GM19324 (cell line): ENCODE measurements at regions not wholly inside any gene's neighbourhood (a gene's known extent, or its start where the extent isn't known, plus 50 kb on each side); places are given as distances from the start of the nearest gene placed in this dataset.
A peak's percentile ranks its signal among the peaks of the same experiment; 100 is the strongest.

Experiments used
- ATAC-seq: cut with Tn5 transposase; IDR thresholded peaks from one replicate; pipeline ENCODE4 v1.9.1; 2021; ENCODE audit warnings: mild to moderate bottlenecking, moderate library complexity; ENCODE audit not compliant: unreplicated experiment, low FRiP score

DNA sequence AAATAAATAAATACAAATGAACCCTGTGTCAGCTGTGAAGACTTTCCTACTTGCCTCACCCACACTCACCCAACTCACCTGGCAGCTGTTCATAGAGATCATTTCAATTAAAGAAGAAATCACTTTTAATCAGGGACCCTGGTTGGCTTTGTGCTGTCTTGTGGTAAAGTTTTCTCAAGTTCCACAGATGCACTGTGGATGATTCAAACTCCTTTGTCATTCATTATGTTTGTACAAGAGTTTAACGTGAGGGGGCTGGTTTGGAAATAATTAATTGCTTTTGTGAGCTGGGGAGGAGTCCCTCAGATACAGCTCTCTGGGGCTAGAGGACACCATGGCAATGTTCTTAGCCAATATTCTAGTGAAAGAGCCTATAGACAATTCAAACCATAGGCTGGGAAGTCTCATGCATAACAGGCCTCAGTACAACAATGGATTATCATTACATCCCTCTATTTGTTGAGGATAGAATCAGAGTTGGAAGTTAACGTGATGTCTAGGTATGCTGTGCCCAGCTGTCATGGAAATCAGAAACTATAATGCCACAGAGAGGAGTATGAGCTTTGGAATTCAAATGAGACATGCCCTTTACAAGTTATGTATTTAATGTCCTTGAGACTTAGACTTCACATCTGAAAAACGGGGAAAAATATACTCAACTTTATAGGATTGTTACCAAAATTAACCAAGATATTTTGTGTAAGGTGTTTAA lies 698.5 kb downstream of the KCNA4 start:
- no peak for ATAC-seq

DNA sequence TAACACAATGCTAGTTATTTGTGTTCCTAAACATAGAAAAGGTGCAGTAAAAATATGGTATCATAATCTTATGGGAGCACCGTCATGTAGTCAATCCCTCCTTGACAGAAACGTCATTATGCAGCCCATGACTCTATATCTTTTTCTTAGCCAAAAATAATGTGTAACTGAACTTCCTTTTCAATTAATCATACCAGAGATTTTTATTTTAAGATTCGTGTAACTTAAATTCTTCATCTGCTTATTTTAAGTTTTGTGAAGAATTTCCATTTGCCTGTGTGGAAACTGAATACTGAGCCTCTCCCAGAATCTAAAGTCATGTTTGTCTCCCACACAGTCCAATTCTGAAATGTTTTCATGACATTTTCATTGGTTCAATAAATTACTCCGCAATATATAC lies 699.1 kb downstream of the KCNA4 start:
- no peak for ATAC-seq

DNA sequence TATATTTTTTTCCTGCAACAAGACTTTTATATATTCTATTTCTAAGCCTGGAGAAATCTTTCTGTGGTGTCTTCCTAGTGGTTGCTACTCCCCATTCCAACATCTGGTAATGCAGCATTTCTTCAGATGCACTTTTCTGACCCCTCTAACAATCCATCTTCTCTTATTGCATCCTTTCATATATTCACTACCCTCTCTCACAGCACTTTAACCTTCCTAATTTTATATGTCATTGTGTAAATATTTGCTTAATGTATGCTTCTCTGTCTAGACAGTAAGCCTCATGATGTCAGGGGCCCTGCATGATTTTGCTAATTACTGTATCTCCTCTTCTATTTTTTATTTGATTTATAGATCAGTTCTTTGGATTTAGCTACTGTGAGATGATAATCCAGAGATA lies 701.6 kb downstream of the KCNA4 start:
- ATAC-seq = no peak

DNA sequence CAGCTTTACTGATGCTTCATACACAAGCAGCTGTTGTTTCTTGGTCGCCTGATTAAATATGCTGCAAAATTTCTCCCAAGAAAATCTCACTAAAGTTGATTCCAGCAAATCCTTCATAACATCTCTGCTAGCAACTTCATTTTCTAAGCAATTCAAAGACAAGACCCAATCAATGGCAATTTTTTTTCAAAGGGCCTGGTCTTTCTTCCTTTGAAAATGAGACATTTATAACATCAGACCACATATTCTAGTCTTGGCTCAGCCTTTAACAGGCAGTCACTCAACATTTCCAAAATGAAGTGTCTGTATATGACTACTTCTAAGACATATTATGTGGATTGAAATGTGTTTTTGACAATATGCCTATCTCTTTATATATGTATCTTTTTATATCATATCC lies 702.6 kb downstream of the KCNA4 start:
- no peak for ATAC-seq

DNA sequence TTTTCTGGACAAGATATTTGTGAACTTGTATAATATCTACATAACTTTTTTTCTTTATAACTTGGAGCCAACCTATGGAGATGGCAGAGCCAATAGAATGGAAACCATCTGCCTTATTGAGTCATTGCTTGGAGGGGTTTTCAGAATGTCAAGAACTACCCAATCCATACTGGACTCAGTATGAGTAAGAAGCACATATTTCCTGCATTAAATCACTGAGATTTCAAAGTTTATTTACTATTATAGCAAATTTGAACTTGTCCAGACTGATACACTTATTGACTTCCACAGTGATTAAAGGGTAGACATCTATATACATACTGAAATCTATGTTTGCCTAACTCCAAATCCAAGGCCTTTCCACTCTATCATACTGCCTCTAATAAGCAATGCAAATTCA lies 704.0 kb downstream of the KCNA4 start:
- ATAC-seq = no peak

DNA sequence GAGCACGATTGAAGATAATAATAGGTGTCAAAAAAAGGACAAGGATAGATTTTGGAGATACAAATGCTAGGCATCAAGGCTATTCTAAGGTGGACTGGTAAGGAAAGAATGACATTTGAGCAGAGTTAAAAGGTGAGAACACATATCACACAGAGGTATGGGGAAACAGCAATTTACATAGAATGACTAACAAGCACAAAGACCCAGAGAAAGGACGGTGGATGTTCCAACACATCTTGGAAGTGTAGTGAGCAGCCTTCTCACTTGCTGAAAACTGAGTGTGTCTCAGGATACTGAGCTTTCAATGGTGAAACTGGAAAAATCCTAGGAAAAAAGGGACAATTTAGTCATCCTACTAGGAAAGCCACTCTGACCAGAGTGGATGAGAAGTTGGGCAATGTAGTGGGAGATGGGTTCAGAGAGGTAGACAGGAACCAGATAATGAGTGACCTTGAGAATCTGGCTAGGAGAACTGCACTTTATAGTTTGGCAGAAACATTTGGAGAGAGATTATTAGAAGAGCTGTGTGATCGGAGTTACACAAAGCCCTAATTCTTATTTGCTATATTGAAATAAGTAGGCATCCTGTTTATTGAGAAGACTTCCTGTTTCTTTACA lies 706.0 kb downstream of the KCNA4 start:
- ATAC-seq = no peak

DNA sequence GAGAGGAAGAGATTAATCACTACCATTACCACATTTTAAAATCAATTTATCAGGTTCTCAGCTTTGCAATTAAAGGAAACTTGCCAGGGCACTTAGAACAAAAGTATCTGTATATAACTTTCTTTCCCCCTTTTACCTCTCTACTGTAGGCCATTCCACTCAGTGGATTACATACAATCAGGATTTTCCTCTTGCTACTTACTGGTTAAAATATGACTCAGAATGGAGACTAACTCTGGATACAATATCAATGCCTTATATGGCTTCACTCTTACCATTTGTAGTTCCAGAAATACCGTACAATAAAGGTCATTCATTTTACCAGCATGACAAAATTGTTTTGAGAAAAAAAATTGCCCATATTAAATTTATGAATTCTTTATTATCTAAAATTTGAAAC lies 706.8 kb downstream of the KCNA4 start:
- ATAC-seq = no peak

DNA sequence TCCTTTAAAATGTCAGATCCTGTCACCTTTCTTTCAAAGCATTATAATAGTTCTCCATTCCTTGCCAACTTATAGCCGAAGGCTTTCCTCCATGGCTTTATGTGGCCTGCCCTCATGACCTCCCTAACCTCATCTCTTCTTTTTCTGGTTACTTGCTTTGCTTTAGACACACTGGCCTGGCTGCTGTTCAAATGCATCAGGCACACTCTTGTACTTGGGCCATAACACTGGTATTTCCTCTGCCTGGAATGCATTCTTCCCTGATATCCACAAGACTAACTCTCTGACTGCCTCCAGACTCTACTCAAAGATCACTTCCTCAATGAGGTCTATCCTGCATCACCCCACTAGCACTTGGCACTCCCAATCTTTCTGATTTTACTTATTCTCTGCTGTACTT lies 710.3 kb downstream of the KCNA4 start:
- no peak for ATAC-seq

DNA sequence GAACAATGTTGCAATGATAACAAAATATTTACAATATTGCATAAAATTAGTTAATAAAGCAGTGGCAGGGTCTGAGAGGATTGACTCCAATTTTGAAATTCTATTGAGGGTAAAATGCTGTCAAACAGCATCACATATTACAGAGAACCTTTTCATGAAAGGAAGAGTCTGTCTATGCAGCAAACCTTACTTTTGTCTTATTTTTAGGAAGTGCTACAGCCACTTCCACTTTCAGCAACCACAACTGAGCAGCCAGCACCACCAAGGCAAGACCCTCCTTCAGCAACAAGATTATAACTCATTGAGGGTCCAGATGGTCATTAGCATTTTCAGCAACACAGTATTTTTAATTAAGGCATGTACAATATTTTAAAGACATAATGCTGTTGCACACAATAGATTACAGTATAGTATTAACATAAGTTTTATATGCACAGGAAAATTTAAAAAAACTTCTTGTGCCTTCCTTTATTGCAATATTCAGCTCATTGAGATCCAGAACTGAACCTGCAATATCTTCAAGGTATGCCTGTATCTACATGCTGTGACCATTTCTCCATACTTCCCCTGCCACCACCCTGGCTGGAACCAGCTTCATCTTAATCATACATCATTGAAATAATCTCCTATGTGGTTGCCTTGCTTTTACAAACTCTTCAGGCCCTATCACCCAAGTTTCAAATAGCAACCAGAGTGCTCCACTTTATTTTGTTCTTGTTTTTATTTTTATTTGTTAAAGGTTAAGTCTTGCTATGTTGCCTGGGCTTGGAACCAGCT lies 711.2 kb downstream of the KCNA4 start:
- ATAC-seq = no peak

DNA sequence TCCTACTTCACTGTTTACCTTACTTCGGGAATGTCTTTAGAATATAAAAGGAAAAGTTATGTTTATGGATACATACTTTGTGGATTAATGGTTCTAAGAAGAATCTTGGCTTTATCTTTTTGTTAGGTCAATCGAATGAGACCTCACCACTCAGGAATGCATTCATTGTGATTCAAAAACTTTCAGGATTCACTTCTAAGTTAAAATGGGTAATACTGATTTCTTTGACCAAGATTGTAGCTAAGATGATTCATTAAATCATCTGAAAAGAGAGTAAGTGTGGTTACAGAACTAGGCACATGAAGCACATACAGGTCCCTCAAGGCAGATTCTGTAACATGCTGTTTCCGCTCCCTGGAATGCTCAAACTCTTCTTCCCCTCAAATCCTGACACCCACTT lies 716.4 kb downstream of the KCNA4 start:
- no peak for ATAC-seq

DNA sequence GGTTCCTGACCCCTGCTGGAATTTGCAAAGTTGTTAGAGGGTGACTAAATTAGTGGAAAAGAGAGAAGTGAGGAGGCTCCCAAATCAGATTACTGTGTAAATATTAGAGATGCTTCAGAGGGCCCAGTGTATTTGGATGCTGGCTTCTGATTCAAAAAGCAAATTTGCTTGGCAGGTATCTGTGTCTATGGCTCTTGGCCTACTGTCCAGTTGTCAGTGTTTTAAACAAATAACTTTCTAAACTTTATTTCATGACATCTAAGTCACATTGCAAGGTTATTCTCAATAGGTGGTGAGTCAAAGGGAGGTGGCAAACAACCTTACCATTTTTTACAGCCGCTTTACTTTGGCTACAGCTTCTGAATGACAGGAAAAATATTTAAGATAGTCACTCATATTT lies 720.1 kb downstream of the KCNA4 start:
- no peak for ATAC-seq

DNA sequence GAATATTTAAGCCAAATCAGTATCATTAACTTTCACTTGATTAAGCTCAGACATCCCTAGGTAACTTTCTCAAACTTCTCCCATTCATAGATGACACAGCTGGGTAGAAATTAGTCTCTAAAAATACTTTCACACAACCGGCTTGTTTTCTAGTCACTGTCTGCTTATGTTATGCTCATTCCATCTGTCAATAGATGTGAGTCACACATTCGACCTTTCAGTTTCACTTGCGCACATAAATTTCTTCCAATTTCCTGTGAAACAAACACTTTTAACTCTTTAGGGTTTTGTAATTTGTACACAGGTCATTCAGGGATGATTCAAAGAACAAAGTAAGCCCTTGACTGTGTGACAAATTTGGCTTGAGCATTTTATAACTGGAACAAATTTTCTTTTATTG lies 723.0 kb downstream of the KCNA4 start:
- ATAC-seq = peak; percentile 94

DNA sequence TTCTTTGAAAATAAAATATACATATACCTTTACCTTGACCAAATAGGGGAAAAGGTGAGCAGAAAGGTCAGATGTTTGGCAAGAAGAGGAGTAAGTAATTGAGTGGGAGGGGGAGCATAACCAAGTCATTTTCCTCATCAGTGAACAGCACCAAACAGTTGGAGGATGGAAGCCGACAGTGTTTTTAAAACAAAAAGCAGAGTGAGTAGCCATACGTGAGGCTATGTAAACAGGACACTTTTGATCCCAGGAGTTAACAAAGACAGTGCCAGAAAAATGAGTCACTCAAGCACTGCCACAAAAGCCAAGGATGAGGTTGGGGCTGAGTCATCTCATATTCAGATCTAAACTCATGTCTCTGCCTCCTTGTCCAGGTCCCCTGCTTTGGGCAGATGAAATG lies 734.7 kb downstream of the KCNA4 start:
- no peak for ATAC-seq

DNA sequence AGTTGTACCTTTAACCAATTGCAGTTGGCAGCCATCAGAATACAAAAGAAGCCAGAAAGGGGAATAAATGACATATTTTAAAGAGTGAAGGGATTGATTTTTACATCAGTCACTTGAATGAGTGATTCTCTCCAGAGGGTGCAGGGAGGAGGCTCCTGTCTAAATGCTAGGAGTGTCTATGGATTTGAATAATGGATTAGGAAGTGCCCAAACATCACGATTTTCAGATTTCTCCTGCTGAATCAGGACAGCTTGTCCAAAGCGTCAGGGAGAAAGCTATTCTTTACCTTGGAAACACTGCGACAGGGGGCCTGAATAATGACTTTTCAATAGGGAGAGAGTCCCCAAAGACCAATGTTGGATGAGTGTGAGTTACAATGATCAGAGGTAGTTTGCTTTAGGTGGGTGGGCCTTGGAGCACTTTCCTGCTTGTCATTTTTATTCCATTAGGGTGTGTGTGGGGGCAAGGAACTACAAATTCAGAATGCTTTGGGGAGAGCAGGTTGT lies 735.5 kb downstream of the KCNA4 start:
- no peak for ATAC-seq

DNA sequence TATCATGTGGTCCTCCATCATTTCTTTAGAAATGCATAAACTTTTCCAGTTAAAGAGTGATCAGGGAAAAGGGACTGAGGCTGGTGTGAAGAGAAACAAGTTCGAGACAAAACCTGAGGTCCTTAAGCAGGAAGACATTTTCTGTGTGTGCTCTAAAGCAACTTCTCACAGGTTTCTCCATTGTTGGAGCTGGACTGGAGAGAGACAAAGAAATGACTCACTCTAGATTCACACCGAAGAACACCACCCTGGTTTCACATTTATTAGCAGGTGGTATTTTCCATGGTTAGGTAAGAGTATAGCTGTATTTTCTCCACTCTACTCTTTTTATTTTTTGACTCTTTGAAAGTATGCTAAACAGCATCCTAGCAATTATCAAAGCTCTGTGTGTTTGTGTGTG lies 736.4 kb downstream of the KCNA4 start:
- no peak for ATAC-seq

DNA sequence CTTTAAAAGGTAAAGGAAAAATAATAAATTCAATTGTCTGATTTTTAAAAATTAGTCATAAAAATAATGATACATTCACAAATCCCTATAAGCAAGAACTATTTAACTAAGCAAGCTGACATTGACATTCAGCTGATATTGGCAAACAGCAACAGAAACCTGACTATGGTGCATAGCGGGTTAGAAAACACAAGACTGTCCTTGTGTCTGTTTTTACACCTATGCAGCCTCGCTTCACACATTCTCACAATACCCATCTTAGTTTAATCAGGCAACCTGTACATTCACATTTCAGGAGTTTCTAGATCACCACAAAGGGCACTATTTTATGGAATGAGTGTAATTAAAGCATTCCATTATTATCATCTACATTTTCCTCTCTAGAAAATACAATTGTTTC lies 737.1 kb downstream of the KCNA4 start:
- no peak for ATAC-seq

DNA sequence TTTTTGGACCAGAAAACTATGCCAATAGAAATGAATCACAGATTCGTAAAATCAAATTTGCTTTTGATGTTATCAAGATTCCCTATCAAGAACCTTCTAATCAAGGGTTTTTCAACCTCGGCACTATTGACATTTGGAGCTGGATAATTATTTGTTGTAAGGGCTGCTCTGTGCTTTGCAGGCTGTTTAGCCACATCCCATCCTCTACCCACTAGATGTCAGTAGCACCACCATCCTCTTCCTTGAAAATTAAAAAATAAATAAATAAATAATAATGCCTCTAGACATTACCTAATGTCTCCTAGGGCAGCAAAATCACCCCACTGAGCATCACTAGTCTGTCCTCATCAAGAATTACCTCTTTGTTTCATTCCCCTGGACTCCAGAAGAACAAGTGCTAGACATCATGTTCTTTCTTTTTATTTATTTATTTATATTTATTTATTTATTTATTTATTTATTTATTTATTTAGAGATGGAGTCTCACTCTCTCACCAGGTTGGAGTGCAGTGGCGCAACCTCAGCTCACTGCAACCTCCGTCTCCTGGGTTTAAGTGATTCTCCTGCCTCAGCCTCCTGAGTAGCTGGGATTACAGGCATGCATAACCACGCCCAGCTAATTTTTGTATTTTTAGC lies 744.7 kb downstream of the KCNA4 start:
- ATAC-seq = no peak

DNA sequence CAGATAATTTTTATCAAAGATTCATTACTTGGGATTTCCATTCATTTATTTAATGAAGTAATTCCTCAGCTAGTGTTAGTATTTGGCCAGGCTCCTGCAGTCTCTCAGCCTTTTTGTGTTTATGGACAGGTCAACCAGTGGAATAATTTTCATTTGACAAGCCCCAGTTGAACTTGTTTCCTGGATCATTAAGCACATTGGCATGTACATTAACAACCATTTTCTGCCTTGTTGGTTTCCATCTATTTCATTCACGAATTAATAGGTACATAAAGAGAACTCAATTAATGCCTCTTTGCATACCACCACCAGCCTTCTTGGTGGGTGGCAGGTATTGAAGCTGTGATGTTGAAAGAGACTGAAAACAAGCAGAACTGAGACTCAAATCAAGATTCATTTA lies 745.2 kb downstream of the KCNA4 start:
- ATAC-seq = no peak

DNA sequence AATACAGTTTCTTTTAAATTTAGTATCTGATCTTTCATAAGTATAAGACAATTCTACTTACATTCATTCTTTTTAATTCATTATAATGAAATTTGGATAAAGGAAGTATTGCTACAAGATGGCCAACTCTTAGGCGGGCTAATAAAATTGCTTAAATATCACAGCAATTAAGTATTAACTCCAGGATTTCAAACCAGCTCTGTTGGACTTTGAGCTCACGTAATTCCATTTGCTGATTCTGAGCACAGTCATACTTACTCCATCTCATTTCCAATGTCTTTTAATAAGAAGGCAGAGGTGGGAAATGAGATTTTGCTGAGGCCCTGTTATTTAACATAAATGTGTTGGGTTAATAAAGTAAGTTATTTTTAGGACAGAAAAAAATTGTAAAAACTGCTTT lies 748.1 kb downstream of the KCNA4 start:
- ATAC-seq = no peak

DNA sequence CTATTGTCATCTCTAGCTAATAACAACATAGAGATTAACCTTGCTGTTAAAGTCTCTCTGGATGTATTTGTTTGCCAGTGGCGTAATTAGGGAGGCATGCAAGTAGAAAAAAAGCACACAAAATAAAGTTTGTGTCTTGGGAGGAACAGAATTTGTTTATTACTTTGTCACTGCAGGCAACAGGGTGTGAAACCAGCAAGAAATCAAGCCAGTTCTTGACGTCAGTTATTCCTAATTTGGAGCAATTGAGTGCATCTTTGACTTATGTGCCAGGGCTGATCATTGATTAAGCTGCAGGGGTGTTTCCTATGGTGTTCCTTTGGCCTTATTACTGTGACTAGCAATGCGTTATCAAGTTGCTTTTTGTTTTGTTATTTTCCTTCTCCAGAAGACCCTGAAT lies 751.0 kb downstream of the KCNA4 start:
- no peak for ATAC-seq

DNA sequence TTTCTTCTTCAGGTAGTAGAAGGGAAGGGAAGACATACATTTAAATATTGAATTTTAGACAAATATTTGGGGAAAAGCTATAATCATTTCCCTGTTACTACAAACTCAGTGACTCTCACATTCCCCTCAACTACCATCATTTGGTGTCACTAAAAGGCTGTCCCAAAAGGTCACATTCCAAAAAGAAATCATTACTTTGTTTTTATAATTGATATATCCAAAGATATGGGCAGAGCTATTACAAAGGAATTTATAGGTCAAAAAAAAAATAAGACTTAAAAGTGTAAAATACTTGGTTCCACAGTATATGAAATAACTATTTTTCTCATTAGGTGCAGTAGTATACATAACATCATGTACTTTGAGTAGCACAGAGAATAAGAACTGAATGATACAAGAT lies 751.4 kb downstream of the KCNA4 start:
- no peak for ATAC-seq
